ENCODE measurements at regions not wholly inside any gene's neighbourhood (a gene's known extent, or its start where the extent isn't known, plus 50 kb on each side); places are given as distances from the start of the nearest gene placed in this dataset.
A peak's percentile ranks its signal among the peaks of the same experiment; 100 is the strongest.

DNA sequence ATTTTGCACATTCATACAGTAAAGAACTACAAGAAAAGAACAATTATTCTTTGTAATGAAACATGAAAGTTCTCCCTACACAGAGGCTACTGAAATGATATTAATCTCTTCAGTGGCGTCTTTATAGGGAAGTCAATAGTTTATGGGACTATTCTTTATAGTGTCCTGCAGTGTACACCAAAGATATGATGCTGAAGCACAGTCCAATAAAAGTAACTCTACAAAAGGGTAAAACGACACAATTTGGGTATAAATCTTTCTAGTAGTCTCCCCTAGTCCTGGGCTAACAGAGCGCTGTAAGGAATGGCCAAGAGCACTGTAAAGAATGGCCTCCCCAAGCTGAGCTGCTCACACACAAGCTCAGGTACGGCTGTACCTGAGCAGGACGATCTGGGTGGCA, 101.1 kb upstream of the FUNDC1 start:
- TF ChIP-seq POLR2A (IDR thresholded peaks at IDR 0.05) = no peak
- TF ChIP-seq, protein P1, sequence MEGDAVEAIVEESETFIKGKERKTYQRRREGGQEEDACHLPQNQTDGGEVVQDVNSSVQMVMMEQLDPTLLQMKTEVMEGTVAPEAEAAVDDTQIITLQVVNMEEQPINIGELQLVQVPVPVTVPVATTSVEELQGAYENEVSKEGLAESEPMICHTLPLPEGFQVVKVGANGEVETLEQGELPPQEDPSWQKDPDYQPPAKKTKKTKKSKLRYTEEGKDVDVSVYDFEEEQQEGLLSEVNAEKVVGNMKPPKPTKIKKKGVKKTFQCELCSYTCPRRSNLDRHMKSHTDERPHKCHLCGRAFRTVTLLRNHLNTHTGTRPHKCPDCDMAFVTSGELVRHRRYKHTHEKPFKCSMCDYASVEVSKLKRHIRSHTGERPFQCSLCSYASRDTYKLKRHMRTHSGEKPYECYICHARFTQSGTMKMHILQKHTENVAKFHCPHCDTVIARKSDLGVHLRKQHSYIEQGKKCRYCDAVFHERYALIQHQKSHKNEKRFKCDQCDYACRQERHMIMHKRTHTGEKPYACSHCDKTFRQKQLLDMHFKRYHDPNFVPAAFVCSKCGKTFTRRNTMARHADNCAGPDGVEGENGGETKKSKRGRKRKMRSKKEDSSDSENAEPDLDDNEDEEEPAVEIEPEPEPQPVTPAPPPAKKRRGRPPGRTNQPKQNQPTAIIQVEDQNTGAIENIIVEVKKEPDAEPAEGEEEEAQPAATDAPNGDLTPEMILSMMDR (IDR thresholded peaks at IDR 0.05) = no peak
- intact Hi-C loops (cut with DNase I) = no loop called here
- WGBS (ENCODE audit: insufficient coverage, low coverage, low lambda C conversion rate, missing lambda C conversion rate) = 46% methylated on average over 5 of the region's 5 CpGs
- Histone ChIP-seq H3K9me3 (no peaks in the 10 kb centered on the region), H3K4me1 (no peaks in the 10 kb centered on the region), H3K4me3 (no peak overlapping the region), H3K27ac (no peak overlapping the region), H3K27me3 (no peaks in the 10 kb centered on the region), H3K36me3 (no peaks in the 10 kb centered on the region)
- ATAC-seq (no peak), DNase-seq (no peak)

DNA sequence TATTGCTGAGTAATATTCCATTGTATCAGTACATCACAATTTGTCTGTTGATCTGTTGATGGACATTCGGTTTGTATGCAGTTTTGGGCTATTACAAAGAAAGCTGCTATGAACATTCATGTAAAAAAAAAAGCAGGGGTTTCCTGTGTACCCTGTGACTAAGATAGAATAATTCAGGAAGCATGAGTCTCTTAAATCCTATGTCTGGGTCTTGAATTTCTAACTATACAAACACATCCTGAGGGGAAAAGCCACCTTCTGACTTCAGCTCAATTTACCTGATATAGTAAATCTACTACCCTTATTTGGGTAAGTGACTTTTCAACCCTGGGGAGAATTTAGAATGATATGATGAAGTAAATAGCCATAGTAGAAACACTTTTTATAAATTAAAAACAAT, 94.6 kb upstream of the FUNDC1 start:
- Histone ChIP-seq H3K4me1 (no peaks in the 10 kb centered on the region), H3K27ac (no peak overlapping the region), H3K36me3 (no peaks in the 10 kb centered on the region), H3K9me3 (no peaks in the 10 kb centered on the region), H3K27me3 (no peaks in the 10 kb centered on the region), H3K4me3 (no peak overlapping the region)
- intact Hi-C loops (cut with DNase I) = no loop called here
- ATAC-seq = no peak
- TF ChIP-seq, protein P1 (IDR thresholded peaks at IDR 0.05) = no peak
- TF ChIP-seq POLR2A (IDR thresholded peaks at IDR 0.05) = no peak
- DNase-seq = no peak
- 22% methylated on average over 1 of the region's 1 CpG for WGBS (ENCODE audit: insufficient coverage, low coverage, low lambda C conversion rate, missing lambda C conversion rate)

DNA sequence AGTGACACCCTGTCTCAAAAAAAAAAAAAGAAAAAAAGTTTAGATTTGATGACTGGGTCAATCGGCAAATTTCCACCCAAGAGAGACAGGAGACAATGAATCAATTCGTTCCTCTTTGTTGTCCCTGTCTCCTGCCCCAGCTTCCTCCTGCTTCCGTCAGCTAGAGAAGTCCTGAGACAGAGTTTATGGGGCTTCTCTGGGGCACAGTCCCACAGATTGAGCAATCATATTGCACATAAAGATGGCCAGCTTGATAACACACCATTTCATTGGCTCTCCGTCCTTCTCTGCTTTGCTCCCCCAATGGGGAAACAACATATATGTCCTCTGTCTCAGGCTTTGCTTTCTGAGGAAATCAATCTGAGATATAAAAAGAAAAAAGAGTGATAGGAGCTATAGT, 78.4 kb upstream of the FUNDC1 start:
- Histone ChIP-seq H3K9me3 (no peaks in the 10 kb centered on the region), H3K4me3 (no peak overlapping the region), H3K27me3 (no peaks in the 10 kb centered on the region), H3K4me1 (no peaks in the 10 kb centered on the region), H3K36me3 (no peaks in the 10 kb centered on the region), H3K27ac (no peak overlapping the region)
- DNase-seq = no peak
- intact Hi-C loops (cut with DNase I) = no loop called here
- TF ChIP-seq, protein P1 (IDR thresholded peaks at IDR 0.05) = no peak
- no peak for TF ChIP-seq POLR2A (IDR thresholded peaks at IDR 0.05)
- peak in 2 of 4 donors; percentile 46 to 57 for ATAC-seq
- WGBS (ENCODE audit: insufficient coverage, low coverage, low lambda C conversion rate, missing lambda C conversion rate) = 25% methylated on average over 4 of the region's 4 CpGs

DNA sequence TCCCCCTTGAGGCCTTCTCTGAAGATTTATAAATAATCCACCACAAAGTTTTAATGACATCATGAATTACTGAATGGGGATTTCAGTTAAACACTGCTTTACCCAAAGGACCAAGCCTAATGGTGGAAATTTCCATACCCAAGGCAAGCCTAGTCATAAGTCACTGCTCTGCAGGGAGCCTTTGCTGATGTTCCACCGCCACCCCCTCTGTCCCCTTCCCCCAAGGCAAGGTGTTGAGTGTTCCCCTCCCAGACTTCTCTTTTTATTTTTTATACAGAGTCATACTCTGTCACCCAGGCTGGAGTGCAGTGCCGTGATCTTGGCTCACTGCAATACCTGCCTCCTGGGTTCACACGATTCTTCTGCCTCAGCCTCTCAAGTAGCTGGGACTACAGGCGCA, 76.4 kb upstream of the FUNDC1 start:
- no peaks in the 10 kb centered on the region for H3K36me3 ChIP-seq
- ATAC-seq = no peak
- TF ChIP-seq, protein P1 (IDR thresholded peaks at IDR 0.05) = no peak
- no peak for TF ChIP-seq POLR2A (IDR thresholded peaks at IDR 0.05)
- H3K4me3 ChIP-seq = no peak overlapping the region
- no peaks in the 10 kb centered on the region for H3K27me3 ChIP-seq
- H3K9me3 ChIP-seq = no peaks in the 10 kb centered on the region
- H3K27ac ChIP-seq = no peak overlapping the region
- H3K4me1 ChIP-seq = no peaks in the 10 kb centered on the region
- no peak for DNase-seq
- 83% methylated on average over 3 of the region's 4 CpGs for WGBS (ENCODE audit: insufficient coverage, low coverage, low lambda C conversion rate, missing lambda C conversion rate)
- intact Hi-C loops (cut with DNase I) = no loop called here

DNA sequence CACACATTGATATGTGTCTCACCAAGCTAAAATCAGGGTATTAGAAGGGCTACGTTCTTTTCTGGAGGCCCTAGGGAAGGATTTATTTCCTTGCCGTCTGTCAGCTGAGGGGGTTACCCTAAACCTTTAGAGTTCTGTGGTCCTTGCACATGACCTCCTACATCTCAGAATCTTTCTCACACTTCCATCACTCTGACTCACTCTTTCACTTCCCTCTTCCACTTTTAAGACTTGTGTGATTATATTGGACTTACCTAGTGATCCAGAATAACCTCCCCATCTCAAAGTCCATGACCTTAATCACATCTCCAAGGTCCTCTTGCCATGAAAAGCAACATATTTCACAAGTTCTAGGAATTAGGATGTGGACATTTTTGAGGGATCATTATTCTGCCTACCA, 53.6 kb upstream of the FUNDC1 start:
- Histone ChIP-seq H3K27ac (no peak overlapping the region), H3K27me3 (no peaks in the 10 kb centered on the region), H3K36me3 (no peaks in the 10 kb centered on the region), H3K9me3 (no peaks in the 10 kb centered on the region), H3K4me3 (no peak overlapping the region), H3K4me1 (no peaks in the 10 kb centered on the region)
- DNase-seq (no peak), ATAC-seq (no peak)
- no peak for TF ChIP-seq POLR2A (IDR thresholded peaks at IDR 0.05)
- TF ChIP-seq, protein P1 (IDR thresholded peaks at IDR 0.05) = no peak
- 35% methylated on average over 2 of the region's 2 CpGs for WGBS (ENCODE audit: insufficient coverage, low coverage, low lambda C conversion rate, missing lambda C conversion rate)
- intact Hi-C loops (cut with DNase I) = no loop called here
